GM03348 (cell line): ENCODE measurements at regions not wholly inside any gene's neighbourhood (a gene's known extent, or its start where the extent isn't known, plus 50 kb on each side); places are given as distances from the start of the nearest gene placed in this dataset.
"Not testable (repeated sequence)": the region's sequence is repeated elsewhere in the genome, so short reads cannot be mapped to it uniquely, and the experiment has no call there.

Experiments used
- DNase-seq: peaks from one replicate; pipeline ENCODE4 v3.0.0; 2012; ENCODE audit warnings: low spot score

- no peak for DNase-seq
Measured at GRCh38 chr3:72080800-72081199, 295.9 kb upstream of the PROK2 start.

- DNase-seq, result no peak
Measured at GRCh38 chr3:72080095-72080494, 295.1 kb upstream of the PROK2 start.

- DNase-seq, result no peak
Measured at GRCh38 chr3:72079369-72079872, 294.5 kb upstream of the PROK2 start.

GRCh38 chr3:72078676-72079368 is 293.9 kb upstream of the PROK2 start:
- DNase-seq, result no peak

GRCh38 chr3:72077473-72078259 is 292.7 kb upstream of the PROK2 start:
- DNase-seq, result no peak

- not testable (repeated sequence) for DNase-seq
Measured at GRCh38 chr3:72075848-72076247, 290.9 kb upstream of the PROK2 start.

GRCh38 chr3:72071624-72072023 is 286.7 kb upstream of the PROK2 start:
- DNase-seq, result no peak

GRCh38 chr3:72070005-72070404 is 285.1 kb upstream of the PROK2 start:
- DNase-seq, result no peak

GRCh38 chr3:72069543-72069942 is 284.6 kb upstream of the PROK2 start:
- DNase-seq, result no peak

GRCh38 chr3:72068621-72069020 is 283.7 kb upstream of the PROK2 start:
- DNase-seq, result no peak

GRCh38 chr3:72067721-72068120 is 282.8 kb upstream of the PROK2 start:
- DNase-seq, result no peak

- DNase-seq, result no peak
Measured at GRCh38 chr3:72065872-72066641, 281.1 kb upstream of the PROK2 start.

GRCh38 chr3:72065236-72065635 is 280.3 kb upstream of the PROK2 start:
- DNase-seq, result no peak

GRCh38 chr3:72064727-72065126 is 279.8 kb upstream of the PROK2 start:
- DNase-seq, result not testable (repeated sequence)

GRCh38 chr3:72062017-72062416 is 277.1 kb upstream of the PROK2 start:
- DNase-seq, result no peak

- no peak for DNase-seq
Measured at GRCh38 chr3:72060447-72061034, 275.6 kb upstream of the PROK2 start.

- DNase-seq, result no peak
Measured at GRCh38 chr3:72058493-72059081, 273.6 kb upstream of the PROK2 start.

- no peak for DNase-seq
Measured at GRCh38 chr3:72055436-72055835, 270.5 kb upstream of the PROK2 start.

GRCh38 chr3:72054976-72055375 is 270.0 kb upstream of the PROK2 start:
- no peak for DNase-seq

GRCh38 chr3:72052841-72053409 is 268.0 kb upstream of the PROK2 start:
- DNase-seq, result no peak

- DNase-seq, result no peak
Measured at GRCh38 chr3:72050771-72051170, 265.8 kb upstream of the PROK2 start.
